Thyroid gland (tissue), 4 donors: ENCODE measurements at regions not wholly inside any gene's neighbourhood (a gene's known extent, or its start where the extent isn't known, plus 50 kb on each side); places are given as distances from the start of the nearest gene placed in this dataset.
A peak's percentile ranks its signal among the peaks of the same experiment; 100 is the strongest.
"Not testable (repeated sequence)": the region's sequence is repeated elsewhere in the genome, so short reads cannot be mapped to it uniquely, and the experiment has no call there.

ENCODE experiments used
- DNase-seq, 2 donors: peaks; one replicate each; pipeline ENCODE4 v3.0.0-alpha.2; 2019
- H3K27ac ChIP-seq, 3 donors: fragments of 200-600 bp; sonication (generic); 1 replicate in 2 of 3; 2 replicates in 1 of 3; pipeline ENCODE4 v1.5.1; 2016 to 2019; ENCODE audit warnings: mild to moderate bottlenecking in 1 of 3, moderate library complexity in 1 of 3
- H3K27me3 ChIP-seq: fragments of 200-600 bp; sonication (generic); one replicate; pipeline ENCODE4 v1.5.1; 2019
- H3K36me3 ChIP-seq, 2 donors: fragments of 200-600 bp; sonication (generic); one replicate each; pipeline ENCODE4 v1.5.1; 2016 to 2019
- H3K4me1 ChIP-seq, 2 donors: fragments of 200-600 bp; sonication (generic); one replicate each; pipeline ENCODE4 v1.5.1; 2017 to 2019
- H3K4me3 ChIP-seq, 3 donors: fragments of 200-600 bp; sonication (generic); replicated peaks in 1 of 3; 1 replicate in 2 of 3; 2 replicates in 1 of 3; pipeline ENCODE4 v1.5.1; 2016; ENCODE audit warnings: mild to moderate bottlenecking in 1 of 3
- H3K9me3 ChIP-seq: fragments of 200-600 bp; sonication (generic); one replicate; pipeline ENCODE4 v1.5.1; 2017
- CTCF ChIP-seq, 6 experiments: fragments of 200-600 bp in 3 of 6; fragments of 450-650 bp in 3 of 6; sonication (generic) in 3 of 6; IDR thresholded peaks; one replicate each; pipeline ENCODE4 v1.5.1; 2016 to 2019; ENCODE audit warnings: antibody characterized with exemption in 6 of 6, mild to moderate bottlenecking in 2 of 6, inconsistent platforms in 1 of 6, moderate library complexity in 1 of 6
- POLR2A ChIP-seq, 2 donors: fragments of 450-650 bp; IDR thresholded peaks; one replicate each; pipeline ENCODE4 v1.6.1; 2017; ENCODE audit warnings: antibody characterized with exemption in 2 of 2, mild to moderate bottlenecking in 2 of 2, moderate library complexity in 1 of 2
- WGBS, 2 donors: methylation state at CpG; one replicate each; pipeline ENCODE4 v1.1.5; 2017; 5-methylcytosine and 5-hydroxymethylcytosine counted together
- intact Hi-C: fragments of 100-400 bp; cut with DNase I; formaldehyde crosslinking; loops from one replicate; pipeline ENCODE4 v1.15.1; 2023

GRCh38 chr4:173991814-173992213, 291.7 kb downstream of the FBXO8 start:
- DNase-seq = no peak
- 75 to 87% methylated on average over 3 of the region's 3 CpGs for WGBS, 2 donors
- Histone ChIP-seq H3K4me1 (no peaks in the 10 kb centered on the region), H3K27me3 (no peaks in the 10 kb centered on the region), H3K9me3 (no peaks in the 10 kb centered on the region), H3K36me3 (no peaks in the 10 kb centered on the region), H3K4me3 (no peak overlapping the region), H3K27ac (no peak overlapping the region)
- intact Hi-C loops = no loop called here
- TF ChIP-seq POLR2A (IDR thresholded peaks at IDR 0.05) (no peak), CTCF (IDR thresholded peaks at IDR 0.05) (no peak)

- H3K4me1 ChIP-seq = no peaks in the 10 kb centered on the region
- H3K9me3 ChIP-seq = no peaks in the 10 kb centered on the region
- no peaks in the 10 kb centered on the region for H3K36me3 ChIP-seq
- H3K27me3 ChIP-seq = no peaks in the 10 kb centered on the region
- intact Hi-C loops = no loop called here
- WGBS, 2 donors = 68 to 74% methylated on average over 1 of the region's 1 CpG
- no peak for DNase-seq
- no peak overlapping the region for H3K27ac ChIP-seq
- TF ChIP-seq POLR2A (IDR thresholded peaks at IDR 0.05) (no peak), CTCF (IDR thresholded peaks at IDR 0.05) (no peak)
- H3K4me3 ChIP-seq = no peak overlapping the region
Measured at GRCh38 chr4:173991316-173991715, 292.2 kb downstream of the FBXO8 start.

- H3K27me3 ChIP-seq = no peaks in the 10 kb centered on the region
- no peak overlapping the region for H3K4me3 ChIP-seq
- no peaks in the 10 kb centered on the region for H3K9me3 ChIP-seq
- intact Hi-C loops = no loop called here
- no peaks in the 10 kb centered on the region for H3K4me1 ChIP-seq
- no peak overlapping the region for H3K27ac ChIP-seq
- DNase-seq = peak in 1 of 2 donors; percentile 3
- 54 to 58% methylated on average over 9 of the region's 9 CpGs for WGBS, 2 donors
- TF ChIP-seq CTCF (IDR thresholded peaks at IDR 0.05) (no peak), POLR2A (IDR thresholded peaks at IDR 0.05) (no peak)
- H3K36me3 ChIP-seq = no peaks in the 10 kb centered on the region
Measured at GRCh38 chr4:173990869-173991210, 292.6 kb downstream of the FBXO8 start.

- WGBS, 2 donors = 34 to 41% methylated on average over 6 of the region's 6 CpGs
- no peak overlapping the region for H3K27ac ChIP-seq
- intact Hi-C loops = no loop called here
- TF ChIP-seq POLR2A (IDR thresholded peaks at IDR 0.05) = no peak
- peak in 1 of 6 experiments; percentile 27 for TF ChIP-seq CTCF (IDR thresholded peaks at IDR 0.05)
- H3K27me3 ChIP-seq = no peaks in the 10 kb centered on the region
- H3K36me3 ChIP-seq = no peaks in the 10 kb centered on the region
- DNase-seq = no peak
- no peak overlapping the region for H3K4me3 ChIP-seq
- no peaks in the 10 kb centered on the region for H3K4me1 ChIP-seq
- no peaks in the 10 kb centered on the region for H3K9me3 ChIP-seq
Measured at GRCh38 chr4:173990126-173990868, 293.2 kb downstream of the FBXO8 start.

- intact Hi-C loops, H3K36me3 ChIP-seq, H3K4me1 ChIP-seq, H3K27me3 ChIP-seq, H3K9me3 ChIP-seq, H3K27ac ChIP-seq, DNase-seq, H3K4me3 ChIP-seq: not testable (repeated sequence)
- 88 to 89% methylated on average over 3 to 4 of the region's 4 CpGs for WGBS, 2 donors
Measured at GRCh38 chr4:173963523-173963922, 319.9 kb downstream of the FBXO8 start.
